SK-N-SH treated with all-trans-retinoic acid at 6 μM for 48 hours (cell line): ENCODE measurements at regions not wholly inside any gene's neighbourhood (a gene's known extent, or its start where the extent isn't known, plus 50 kb on each side); places are given as distances from the start of the nearest gene placed in this dataset.

Experiments
- ATAC-seq: fragments of 200-7000 bp; cut with Tn5 transposase; 3 replicates; pipeline ENCODE4 v1.9.1; 2020; ENCODE audit warnings: mild to moderate bottlenecking, moderate library complexity
- ARNTL ChIP-seq: fragments of 450-650 bp; formaldehyde crosslinking; IDR thresholded peaks from 2 replicates; pipeline ENCODE4 v1.5.0; 2020; ENCODE audit warnings: low read depth, mild to moderate bottlenecking, moderate library complexity, borderline replicate concordance
- BACH2 ChIP-seq: fragments of 250-450 bp; sonication (Bioruptor Pico); IDR thresholded peaks from 2 replicates; pipeline ENCODE4 v1.9.0; 2021; ENCODE audit warnings: mild to moderate bottlenecking, borderline replicate concordance
- CREB5 ChIP-seq: fragments of 250-450 bp; sonication (Bioruptor Pico); IDR thresholded peaks from 2 replicates; pipeline ENCODE4 v1.5.1; 2020; ENCODE audit warnings: low read depth, mild to moderate bottlenecking, moderate library complexity
- CSDC2 ChIP-seq: fragments of 250-450 bp; sonication (Bioruptor Pico); IDR thresholded peaks from 2 replicates; pipeline ENCODE4 v1.5.0; 2020; ENCODE audit warnings: mild to moderate bottlenecking, moderate library complexity
- GLIS3 ChIP-seq: fragments of 250-450 bp; sonication (Bioruptor Pico); IDR thresholded peaks from 2 replicates; pipeline ENCODE4 v1.5.0; 2020; ENCODE audit warnings: mild to moderate bottlenecking, moderate library complexity
- ISL1 ChIP-seq: fragments of 250-450 bp; sonication (Bioruptor Pico); IDR thresholded peaks from 2 replicates; pipeline ENCODE4 v2.1.2; 2022; ENCODE audit warnings: mild to moderate bottlenecking, moderate library complexity
- PPARA ChIP-seq: fragments of 250-450 bp; sonication (Bioruptor Pico); IDR thresholded peaks from 2 replicates; pipeline ENCODE4 v1.5.0; 2020; ENCODE audit warnings: mild to moderate bottlenecking, borderline replicate concordance
- RARB ChIP-seq: fragments of 250-450 bp; sonication (Bioruptor Pico); IDR thresholded peaks from 2 replicates; pipeline ENCODE4 v1.8.0; 2021; ENCODE audit warnings: mild to moderate bottlenecking, moderate library complexity
- TCF4 ChIP-seq: fragments of 250-450 bp; sonication (Bioruptor Pico); IDR thresholded peaks from 2 replicates; pipeline ENCODE4 v1.8.0; 2021; ENCODE audit warnings: mild to moderate bottlenecking, moderate library complexity, borderline replicate concordance
- TSHZ2 ChIP-seq: fragments of 250-450 bp; sonication (Bioruptor Pico); IDR thresholded peaks from 2 replicates; pipeline ENCODE4 v1.5.0; 2020; ENCODE audit warnings: mild to moderate bottlenecking, moderate library complexity
- ZC3H10 ChIP-seq: fragments of 250-450 bp; sonication (Bioruptor Pico); IDR thresholded peaks from 2 replicates; pipeline ENCODE4 v1.5.1; 2021; ENCODE audit warnings: mild to moderate bottlenecking, moderate library complexity
- ZNF565 ChIP-seq: fragments of 450-650 bp; formaldehyde crosslinking; conservative IDR thresholded peaks from 2 replicates; pipeline ENCODE4 v1.5.0; 2020; ENCODE audit warnings: low read depth, mild to moderate bottlenecking, moderate library complexity
- ZNF70 ChIP-seq: fragments of 450-650 bp; formaldehyde crosslinking; IDR thresholded peaks from 2 replicates; pipeline ENCODE4 v1.5.0; 2020; ENCODE audit warnings: mild to moderate bottlenecking, moderate library complexity
- TF ChIP-seq, protein P1 (sequence below): fragments of 250-450 bp; sonication (Bioruptor Pico); IDR thresholded peaks from 2 replicates; pipeline ENCODE4 v1.8.0; 2021; ENCODE audit warnings: low read depth, mild to moderate bottlenecking, moderate library complexity, borderline replicate concordance
- TF ChIP-seq, protein P2 (sequence below): fragments of 250-450 bp; sonication (Bioruptor Pico); IDR thresholded peaks from 2 replicates; pipeline ENCODE4 v1.5.1; 2021; ENCODE audit warnings: mild to moderate bottlenecking, moderate library complexity

- TF ChIP-seq, protein P1, sequence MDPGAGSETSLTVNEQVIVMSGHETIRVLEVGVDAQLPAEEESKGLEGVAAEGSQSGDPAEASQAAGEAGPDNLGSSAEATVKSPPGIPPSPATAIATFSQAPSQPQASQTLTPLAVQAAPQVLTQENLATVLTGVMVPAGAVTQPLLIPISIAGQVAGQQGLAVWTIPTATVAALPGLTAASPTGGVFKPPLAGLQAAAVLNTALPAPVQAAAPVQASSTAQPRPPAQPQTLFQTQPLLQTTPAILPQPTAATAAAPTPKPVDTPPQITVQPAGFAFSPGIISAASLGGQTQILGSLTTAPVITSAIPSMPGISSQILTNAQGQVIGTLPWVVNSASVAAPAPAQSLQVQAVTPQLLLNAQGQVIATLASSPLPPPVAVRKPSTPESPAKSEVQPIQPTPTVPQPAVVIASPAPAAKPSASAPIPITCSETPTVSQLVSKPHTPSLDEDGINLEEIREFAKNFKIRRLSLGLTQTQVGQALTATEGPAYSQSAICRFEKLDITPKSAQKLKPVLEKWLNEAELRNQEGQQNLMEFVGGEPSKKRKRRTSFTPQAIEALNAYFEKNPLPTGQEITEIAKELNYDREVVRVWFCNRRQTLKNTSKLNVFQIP (CRISPR knock-in tag), result no peak
- TF ChIP-seq BACH2, result no peak
These were observed 1379.3 kb upstream of the ACO1 start (continued) for GRCh38 chr9:31005086-31005665.

DNA sequence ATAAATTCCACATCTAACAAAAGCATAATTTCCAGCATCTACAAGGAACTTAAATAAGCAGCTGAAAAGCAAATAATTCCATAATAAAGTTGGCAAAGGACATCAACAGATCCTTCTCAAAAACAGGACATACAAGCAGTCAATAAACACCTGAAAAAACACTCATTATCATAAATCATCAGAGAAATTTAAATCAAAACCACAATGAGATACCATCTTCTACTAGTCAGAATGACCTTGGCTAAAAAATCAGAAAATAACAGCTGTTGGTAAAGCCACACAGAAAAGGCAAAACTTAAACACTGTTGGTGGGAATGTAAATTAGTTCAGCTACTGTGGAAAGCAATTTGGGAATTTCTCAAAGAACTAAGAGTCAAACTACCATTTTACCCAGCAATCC is 1371.1 kb upstream of the ACO1 start:
- no peak for ATAC-seq
- TF ChIP-seq TSHZ2 (CRISPR knock-in tag), result no peak
- no peak for TF ChIP-seq CREB5 (CRISPR knock-in tag)
- no peak for TF ChIP-seq TCF4
- no peak for TF ChIP-seq ZNF70 (CRISPR knock-in tag)
- TF ChIP-seq, protein P2, sequence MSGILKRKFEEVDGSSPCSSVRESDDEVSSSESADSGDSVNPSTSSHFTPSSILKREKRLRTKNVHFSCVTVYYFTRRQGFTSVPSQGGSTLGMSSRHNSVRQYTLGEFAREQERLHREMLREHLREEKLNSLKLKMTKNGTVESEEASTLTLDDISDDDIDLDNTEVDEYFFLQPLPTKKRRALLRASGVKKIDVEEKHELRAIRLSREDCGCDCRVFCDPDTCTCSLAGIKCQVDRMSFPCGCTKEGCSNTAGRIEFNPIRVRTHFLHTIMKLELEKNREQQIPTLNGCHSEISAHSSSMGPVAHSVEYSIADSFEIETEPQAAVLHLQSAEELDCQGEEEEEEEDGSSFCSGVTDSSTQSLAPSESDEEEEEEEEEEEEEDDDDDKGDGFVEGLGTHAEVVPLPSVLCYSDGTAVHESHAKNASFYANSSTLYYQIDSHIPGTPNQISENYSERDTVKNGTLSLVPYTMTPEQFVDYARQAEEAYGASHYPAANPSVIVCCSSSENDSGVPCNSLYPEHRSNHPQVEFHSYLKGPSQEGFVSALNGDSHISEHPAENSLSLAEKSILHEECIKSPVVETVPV, result no peak

DNA sequence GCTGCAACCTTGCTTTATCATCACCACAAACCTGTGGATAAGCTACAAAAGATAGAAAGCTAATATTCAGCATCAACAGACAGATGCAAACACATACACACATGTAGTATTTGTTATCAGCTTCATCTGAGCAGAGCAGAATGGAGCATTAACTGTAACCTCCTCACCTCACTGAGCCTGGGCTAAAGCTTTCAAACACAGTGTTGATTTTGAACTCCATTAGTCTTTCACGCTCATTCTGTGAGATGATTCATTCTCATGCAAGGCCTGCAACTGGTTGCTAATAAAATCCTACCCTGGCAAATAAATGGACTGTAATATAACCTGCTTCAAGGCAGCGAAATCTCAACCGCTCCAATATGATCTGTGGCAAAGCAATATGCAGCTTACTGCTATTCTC is 1360.6 kb upstream of the ACO1 start:
- no peak for ATAC-seq
- TF ChIP-seq PPARA (CRISPR knock-in tag) (no peak), TCF4 (no peak), GLIS3 (CRISPR knock-in tag) (no peak), RARB (no peak), ISL1 (CRISPR knock-in tag) (no peak), ZC3H10 (CRISPR knock-in tag) (no peak), BACH2 (no peak), ZNF565 (no peak), CSDC2 (CRISPR knock-in tag) (no peak), CREB5 (CRISPR knock-in tag) (no peak), ARNTL (CRISPR knock-in tag) (no peak)
- TF ChIP-seq, protein P1 (CRISPR knock-in tag), result no peak
- TF ChIP-seq, all 23 proteins: peak for 0

- no peak for TF ChIP-seq TSHZ2 (CRISPR knock-in tag)
- TF ChIP-seq, all 23 proteins: peak for 0
- ATAC-seq, result no peak
These were observed 1356.8 kb upstream of the ACO1 start for GRCh38 chr9:31027678-31028077.
